Activated gamma-delta T cell (primary cell): ENCODE measurements at regions not wholly inside any gene's neighbourhood (a gene's known extent, or its start where the extent isn't known, plus 50 kb on each side); places are given as distances from the start of the nearest gene placed in this dataset.
A peak's percentile ranks its signal among the peaks of the same experiment; 100 is the strongest.
"Not testable (repeated sequence)": the region's sequence is repeated elsewhere in the genome, so short reads cannot be mapped to it uniquely, and the experiment has no call there.

Experiments
- DNase-seq: peaks from one replicate; lab custom pipeline; 2025; lab: John Stamatoyannopoulos, UW

GRCh38 chr5:42989190-42989589, 50.9 kb downstream of the ANXA2R start:
- no peak for DNase-seq

GRCh38 chr5:42988568-42988967, 51.6 kb downstream of the ANXA2R start:
- no peak for DNase-seq

- DNase-seq, result no peak
Measured at GRCh38 chr5:42985129-42986037, 54.7 kb downstream of the ANXA2R start.

GRCh38 chr5:42984307-42984706, 55.8 kb downstream of the ANXA2R start:
- no peak for DNase-seq

- no peak for DNase-seq
Measured at GRCh38 chr5:42982107-42982622, 58.0 kb downstream of the ANXA2R start.

- not testable (repeated sequence) for DNase-seq
Measured at GRCh38 chr5:42981417-42982106, 58.6 kb downstream of the ANXA2R start.

- not testable (repeated sequence) for DNase-seq
Measured at GRCh38 chr5:42981015-42981414, 59.1 kb downstream of the ANXA2R start.

- not testable (repeated sequence) for DNase-seq
Measured at GRCh38 chr5:42980391-42980790, 59.7 kb downstream of the ANXA2R start.

- peak; percentile 11 for DNase-seq
Measured at GRCh38 chr5:42979242-42979641, 60.9 kb downstream of the ANXA2R start.

- no peak for DNase-seq
Measured at GRCh38 chr5:42974536-42974935, 65.6 kb downstream of the ANXA2R start.

- DNase-seq, result no peak
Measured at GRCh38 chr5:42970636-42971559, 69.2 kb downstream of the ANXA2R start.

GRCh38 chr5:42965934-42966333, 74.2 kb downstream of the ANXA2R start:
- DNase-seq, result no peak

- no peak for DNase-seq
Measured at GRCh38 chr5:42963412-42963811, 76.7 kb downstream of the ANXA2R start.

- no peak for DNase-seq
Measured at GRCh38 chr5:42962124-42962523, 78.0 kb downstream of the ANXA2R start.

- DNase-seq, result no peak
Measured at GRCh38 chr5:42960506-42960905, 79.6 kb downstream of the ANXA2R start.

GRCh38 chr5:42956551-42956950, 83.6 kb downstream of the ANXA2R start:
- DNase-seq, result no peak

GRCh38 chr5:42953041-42953440, 87.1 kb downstream of the ANXA2R start:
- no peak for DNase-seq

GRCh38 chr5:42952578-42952974, 87.5 kb downstream of the ANXA2R start:
- DNase-seq, result no peak

- DNase-seq, result peak; percentile 50
Measured at GRCh38 chr5:42951293-42951840, 88.8 kb downstream of the ANXA2R start.

GRCh38 chr5:42950456-42951292, 89.4 kb downstream of the ANXA2R start:
- no peak for DNase-seq

GRCh38 chr5:42950116-42950455, 90.0 kb downstream of the ANXA2R start:
- DNase-seq, result no peak
